Endothelial cell of umbilical vein (primary cell): ENCODE measurements at regions not wholly inside any gene's neighbourhood (a gene's known extent, or its start where the extent isn't known, plus 50 kb on each side); places are given as distances from the start of the nearest gene placed in this dataset.

Experiments
- CTCF ChIP-seq, 2 donors: IDR thresholded peaks; 1 replicate in 1 of 2; 2 replicates in 1 of 2; pipeline ENCODE4 v1.5.1; 2011; ENCODE audit warnings: low read length in 2 of 2, mild to moderate bottlenecking in 2 of 2, moderate library complexity in 2 of 2, control low read depth in 1 of 2, inconsistent platforms in 1 of 2, low read depth in 1 of 2; ENCODE audit not compliant: insufficient read depth in 1 of 2; ENCODE audit errors: extremely low read depth in 1 of 2
- EZH2 ChIP-seq: IDR thresholded peaks from 2 replicates; pipeline ENCODE4 v1.6.1; 2012; ENCODE audit warnings: borderline replicate concordance, low read depth, mild to moderate bottlenecking, moderate library complexity, low read length, inconsistent platforms; ENCODE audit not compliant: severe bottlenecking
- FOS ChIP-seq: IDR thresholded peaks from 2 replicates; pipeline ENCODE4 v1.6.1; 2011; ENCODE audit warnings: mild to moderate bottlenecking, low read length, moderate library complexity, borderline replicate concordance; ENCODE audit not compliant: insufficient read depth
- POLR2A ChIP-seq: IDR thresholded peaks from 2 replicates; pipeline ENCODE4 v1.6.1; 2012; ENCODE audit warnings: low read depth, mild to moderate bottlenecking, control low read depth, low read length

- TF ChIP-seq CTCF (IDR thresholded peaks at IDR 0.05; ENCODE audit: extremely low read depth in 1 of 2, insufficient read depth in 1 of 2, low read depth in 1 of 2, low read length in 2 of 2), result no peak
- no peak for TF ChIP-seq FOS
- TF ChIP-seq POLR2A, result no peak
- TF ChIP-seq EZH2, result no peak
These were observed 138.1 kb downstream of the ATPSCKMT start for GRCh38 chr5:10111571-10111970.
